Activated CD8-positive, alpha-beta memory T cell treated with anti-CD3 and anti-CD28 coated beads for 1 hour (primary cell): ENCODE measurements at regions not wholly inside any gene's neighbourhood (a gene's known extent, or its start where the extent isn't known, plus 50 kb on each side); places are given as distances from the start of the nearest gene placed in this dataset.

Source experiments
- DNase-seq, 2 donors: peaks; one replicate each; pipeline ENCODE4 v3.0.0-alpha.2; 2020; ENCODE audit warnings: low read depth in 1 of 2; ENCODE audit errors: extremely low read depth in 1 of 2

DNA sequence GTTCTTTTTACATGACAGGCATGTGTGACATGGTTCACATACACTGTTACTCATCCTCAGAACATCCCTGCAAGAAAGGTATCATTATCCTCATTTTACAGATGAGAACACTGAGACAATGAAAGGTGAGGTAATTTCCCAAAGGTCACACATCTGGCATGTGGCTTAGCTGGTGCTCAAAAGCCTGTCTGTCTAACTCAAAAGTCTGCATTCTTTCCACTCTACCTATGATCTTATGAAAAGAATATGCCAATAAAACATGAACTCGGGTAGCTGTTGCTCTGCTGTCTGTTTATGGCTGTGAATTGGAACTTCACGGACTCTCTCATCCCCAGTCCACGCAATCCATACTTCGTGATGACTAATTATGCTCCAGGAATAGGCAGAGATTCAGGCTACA lies 79.0 kb upstream of the ODAD2 start:
- no peak for DNase-seq

DNA sequence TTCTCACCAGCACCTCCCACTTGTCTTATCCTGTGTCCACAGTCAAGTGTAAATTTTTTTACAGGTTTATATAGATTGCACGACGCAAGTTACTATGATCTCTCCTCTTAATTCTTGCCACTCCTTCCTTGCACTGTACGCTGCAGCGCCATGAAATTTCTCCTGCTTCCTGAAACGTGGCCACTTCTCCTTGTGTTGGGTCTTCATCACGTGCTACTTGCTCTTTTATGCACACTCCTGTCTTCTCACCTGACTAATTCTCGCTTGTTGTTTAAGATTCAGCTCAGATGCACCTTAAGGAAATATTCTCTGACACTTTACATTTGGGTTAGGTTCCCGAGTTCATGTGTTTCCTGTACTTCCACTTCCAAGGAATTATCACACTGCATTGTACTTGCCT lies 76.5 kb upstream of the ODAD2 start:
- no peak for DNase-seq

DNA sequence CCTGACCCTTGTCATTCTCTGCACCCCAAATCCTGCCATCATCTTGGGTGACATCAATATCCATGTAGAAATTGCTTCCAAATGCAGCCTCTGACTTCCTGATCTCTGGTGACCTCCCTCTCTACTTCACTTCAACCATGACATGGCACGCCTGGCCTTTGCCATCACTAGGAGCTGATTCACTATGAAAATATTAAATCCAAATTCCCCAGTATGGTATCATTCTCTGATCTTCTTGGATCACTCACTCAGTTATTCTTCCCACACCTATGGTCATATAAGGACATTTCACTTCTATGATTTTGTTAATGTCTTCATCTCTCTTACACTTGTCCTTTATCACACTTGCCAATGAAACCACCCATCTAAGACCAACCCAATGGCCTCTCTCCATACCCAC lies 73.7 kb upstream of the ODAD2 start:
- no peak for DNase-seq

DNA sequence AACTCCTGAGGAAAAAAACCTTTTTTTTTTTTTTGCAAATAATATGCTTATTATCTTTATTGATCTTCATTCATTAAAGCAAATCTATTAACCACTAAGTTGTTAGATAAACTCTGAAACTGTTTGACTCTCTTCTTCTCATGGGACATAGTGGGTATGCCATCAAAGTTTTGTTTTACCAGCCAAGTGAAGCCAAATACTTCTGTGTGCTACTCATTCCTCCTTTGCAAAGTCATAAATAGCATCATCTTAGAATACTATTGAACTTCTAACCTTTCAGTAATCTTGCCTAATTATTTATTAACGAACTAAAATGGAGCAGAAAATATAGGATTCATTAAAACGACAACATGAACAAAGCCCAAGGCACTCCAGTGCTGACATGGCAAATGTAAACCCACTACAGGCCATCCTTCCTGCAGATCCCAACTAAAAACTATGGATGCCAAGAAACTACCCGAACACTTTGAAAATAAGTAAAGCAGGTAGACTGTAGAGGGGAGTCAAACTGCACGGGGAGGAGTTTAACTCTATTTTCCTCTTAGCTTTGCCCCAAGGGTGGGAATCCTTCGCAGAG lies 61.2 kb upstream of the ODAD2 start:
- no peak for DNase-seq

DNA sequence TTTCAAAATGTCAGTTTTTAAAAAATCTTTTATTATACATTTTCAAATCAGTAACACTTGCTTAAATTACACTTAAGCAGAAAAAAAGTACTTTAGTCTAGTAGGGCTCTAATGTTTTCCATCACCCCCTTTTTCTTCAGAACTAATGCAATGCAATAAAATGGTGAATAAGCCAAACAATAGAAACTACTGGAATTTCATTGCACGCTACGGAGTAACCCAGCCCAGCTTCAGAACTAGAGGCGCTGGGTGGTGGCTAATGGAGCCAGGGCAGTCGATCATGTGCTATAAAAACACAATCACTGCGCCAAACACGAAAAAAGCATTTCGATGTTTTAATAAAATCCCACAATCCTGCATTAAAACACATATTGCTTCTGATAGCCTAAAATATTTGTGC lies 59.9 kb upstream of the ODAD2 start:
- no peak for DNase-seq

DNA sequence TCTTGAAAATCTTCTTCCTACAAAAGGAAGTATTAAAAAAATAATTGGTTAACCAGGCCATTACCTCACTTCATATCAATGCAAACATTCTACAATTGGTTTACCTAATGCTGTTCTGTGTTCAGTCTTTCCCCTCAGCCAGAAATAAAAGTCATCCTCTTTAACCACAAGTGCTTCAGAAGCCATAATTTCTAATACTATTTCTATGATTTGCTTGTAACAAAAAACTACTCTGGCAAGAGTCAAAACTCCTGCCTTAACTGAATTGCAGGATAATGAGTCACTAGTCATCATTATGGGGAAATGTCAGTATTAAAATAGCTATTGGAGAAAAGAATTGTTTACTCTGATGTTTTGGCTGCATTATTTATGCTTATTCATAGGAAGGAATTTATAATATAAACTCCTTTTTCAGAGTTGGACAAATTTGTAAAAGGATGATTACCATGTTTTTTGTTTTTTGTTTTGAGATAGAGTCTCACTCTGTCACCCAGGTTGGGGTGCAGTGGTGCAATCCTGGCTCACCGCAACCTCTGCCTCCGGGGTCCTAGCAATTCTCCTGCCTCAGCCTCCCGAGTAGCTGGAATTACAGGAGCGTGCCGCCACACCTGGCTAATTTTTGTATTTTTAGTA lies 55.5 kb upstream of the ODAD2 start:
- DNase-seq, result no peak

DNA sequence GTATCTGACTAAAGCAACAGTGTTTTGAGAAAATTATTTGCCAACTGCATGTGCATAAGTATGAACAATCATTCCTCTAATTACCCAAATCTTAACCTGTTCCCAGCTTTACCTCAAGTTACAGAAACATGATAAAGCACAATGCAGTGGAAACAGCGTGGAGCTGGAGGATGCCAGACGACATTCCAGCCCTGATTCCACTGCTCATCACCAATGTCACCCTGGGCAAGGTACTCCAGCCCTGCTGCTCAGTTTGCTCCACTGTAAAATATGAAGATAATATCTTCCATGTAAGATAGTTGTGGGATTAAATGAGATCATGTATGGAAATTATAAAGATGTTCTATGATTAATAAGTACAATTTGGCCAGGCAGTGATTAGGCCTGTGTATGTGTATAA lies 50.4 kb upstream of the ODAD2 start:
- DNase-seq, result no peak
